ENCODE measurements at regions not wholly inside any gene's neighbourhood (a gene's known extent, or its start where the extent isn't known, plus 50 kb on each side); places are given as distances from the start of the nearest gene placed in this dataset.

DNA sequence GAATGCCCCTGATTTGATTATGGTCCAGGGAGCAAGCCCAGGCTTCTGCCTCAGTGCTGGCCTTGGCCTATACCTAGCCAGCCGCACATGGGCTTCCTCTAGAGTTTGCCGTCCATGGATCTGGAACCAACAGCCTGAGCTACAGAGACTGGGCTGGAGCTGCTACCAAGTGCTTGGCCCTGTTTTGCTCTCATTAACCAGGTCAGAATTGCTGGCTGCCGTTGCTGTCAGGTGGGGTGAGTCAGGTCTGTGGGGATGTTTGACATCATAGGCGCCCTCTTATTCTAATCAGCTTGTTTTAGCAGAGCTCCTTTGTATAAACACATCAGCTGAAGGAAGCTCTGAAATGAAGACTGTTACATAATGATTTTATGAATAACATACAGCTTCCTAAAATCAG, 83.1 kb upstream of the PHACTR2 start:
- DNase-seq (ENCODE audit: low spot score): no peak

DNA sequence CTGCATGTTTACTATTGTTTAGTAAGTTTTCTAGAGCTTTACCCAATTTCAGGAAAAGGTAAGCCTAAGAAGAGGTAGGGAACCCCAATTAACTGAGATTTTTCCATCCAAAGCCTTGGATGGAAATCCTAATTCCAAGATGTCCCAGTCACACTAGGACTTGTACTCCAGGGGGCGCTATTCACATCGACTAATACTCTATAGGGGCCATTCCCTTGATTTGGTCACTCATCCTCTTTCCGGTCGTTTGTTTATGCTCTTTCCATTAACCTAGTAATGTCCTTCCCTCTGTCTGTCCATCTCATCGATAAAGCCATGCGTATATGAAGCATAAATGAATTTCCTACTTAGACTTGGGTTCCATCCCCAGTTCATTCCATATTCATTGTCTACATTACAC, 80.8 kb upstream of the FUCA2 start:
- DNase-seq (ENCODE audit: low spot score): peak; percentile 53

DNA sequence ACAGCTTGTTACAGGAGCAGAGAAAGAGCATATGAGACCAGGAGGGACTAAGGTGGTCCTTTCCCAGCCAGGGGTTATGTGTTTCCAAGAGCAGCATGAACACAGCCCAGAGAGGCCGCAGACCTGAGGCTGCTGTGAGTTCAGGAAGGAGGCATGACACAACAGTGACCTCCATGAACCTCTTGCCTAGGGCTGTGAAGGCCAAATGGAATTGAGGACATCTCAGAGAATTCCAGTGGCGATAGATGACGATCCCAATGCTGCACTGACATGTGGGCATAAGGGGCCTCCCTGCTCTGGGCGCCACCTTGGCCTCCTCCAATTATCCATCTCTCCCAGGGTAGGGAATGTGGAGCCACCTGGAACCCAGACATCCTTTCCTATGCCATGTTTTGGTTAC, 79.9 kb upstream of the FUCA2 start:
- no peak for DNase-seq (ENCODE audit: low spot score)

DNA sequence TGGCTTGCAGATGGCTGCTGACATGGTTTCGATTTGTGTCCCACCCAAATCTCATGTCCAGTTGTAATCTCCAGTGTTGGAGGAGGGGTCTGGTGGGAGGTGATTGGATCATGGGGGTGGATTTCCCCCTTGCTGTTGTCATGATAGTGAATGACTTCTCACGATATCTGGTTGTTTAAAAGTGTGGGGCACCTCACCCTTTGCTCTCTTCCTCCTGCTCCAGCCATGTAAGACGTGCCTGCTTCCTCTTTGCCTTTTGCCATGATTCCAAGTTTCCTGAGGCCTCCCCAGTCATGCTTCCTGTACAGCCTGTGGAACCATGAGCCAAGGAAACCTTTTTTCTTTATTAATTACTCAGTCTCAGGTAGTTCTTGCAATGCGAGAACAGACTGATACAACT, 77.6 kb upstream of the FUCA2 start:
- DNase-seq (ENCODE audit: low spot score): no peak

DNA sequence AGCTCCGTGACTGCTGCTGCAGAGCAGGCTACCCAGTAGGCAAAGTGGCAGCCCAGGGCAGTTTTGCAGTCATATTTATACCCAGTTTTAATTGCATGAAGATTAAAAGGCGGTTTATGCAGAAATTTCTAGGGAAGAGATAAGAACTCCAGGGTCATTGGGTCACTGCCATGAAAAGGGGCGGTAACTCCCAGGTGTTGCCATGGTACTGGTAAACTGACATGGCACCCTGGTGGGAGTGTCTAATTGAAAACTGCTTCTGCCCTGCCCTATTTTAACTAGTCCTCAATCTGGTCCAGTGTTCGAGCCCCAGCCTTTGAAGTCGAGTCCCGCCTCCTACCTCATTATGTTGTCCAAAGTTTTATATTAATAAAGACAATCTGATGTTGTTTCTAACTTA, 75.0 kb upstream of the FUCA2 start:
- DNase-seq (ENCODE audit: low spot score): no peak

DNA sequence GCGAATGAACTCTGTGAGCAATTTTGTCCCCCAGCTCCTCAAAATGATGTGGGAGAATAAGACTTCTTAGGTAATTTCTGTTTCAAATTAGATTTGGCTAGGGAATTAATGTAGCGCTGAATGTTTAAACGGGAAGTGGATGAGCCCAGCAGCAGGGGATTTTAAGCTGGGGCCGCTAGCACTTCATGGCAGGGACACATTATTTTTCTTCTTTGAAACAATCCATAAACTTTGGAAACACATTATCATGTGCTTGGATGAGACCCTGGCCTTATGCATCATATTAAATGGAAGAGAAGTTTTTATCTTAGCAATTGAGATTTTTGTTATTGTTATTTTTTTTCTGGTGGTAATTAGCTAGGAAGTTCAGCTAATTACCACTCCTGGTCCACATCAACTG, 74.2 kb upstream of the FUCA2 start:
- no peak for DNase-seq (ENCODE audit: low spot score)

DNA sequence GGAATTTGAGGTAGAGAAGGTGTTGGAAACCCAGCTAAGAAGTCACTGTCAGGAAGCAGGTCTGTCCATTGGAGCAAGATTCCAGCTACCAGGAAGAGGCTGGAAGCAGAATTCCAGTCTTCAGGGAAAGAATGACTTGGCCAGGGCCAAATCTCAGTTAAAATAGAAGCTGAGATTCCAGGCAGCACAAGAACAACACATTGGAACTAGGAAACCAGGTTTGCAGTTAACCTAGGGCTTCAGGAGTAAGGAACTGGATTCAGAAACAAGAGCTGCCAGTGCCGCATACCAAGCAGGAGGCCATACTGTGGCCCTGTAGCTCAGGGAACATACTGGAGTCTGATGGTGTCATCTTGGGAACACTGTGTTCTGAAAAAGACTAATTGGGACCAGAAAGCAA, 73.7 kb upstream of the FUCA2 start:
- no peak for DNase-seq (ENCODE audit: low spot score)

DNA sequence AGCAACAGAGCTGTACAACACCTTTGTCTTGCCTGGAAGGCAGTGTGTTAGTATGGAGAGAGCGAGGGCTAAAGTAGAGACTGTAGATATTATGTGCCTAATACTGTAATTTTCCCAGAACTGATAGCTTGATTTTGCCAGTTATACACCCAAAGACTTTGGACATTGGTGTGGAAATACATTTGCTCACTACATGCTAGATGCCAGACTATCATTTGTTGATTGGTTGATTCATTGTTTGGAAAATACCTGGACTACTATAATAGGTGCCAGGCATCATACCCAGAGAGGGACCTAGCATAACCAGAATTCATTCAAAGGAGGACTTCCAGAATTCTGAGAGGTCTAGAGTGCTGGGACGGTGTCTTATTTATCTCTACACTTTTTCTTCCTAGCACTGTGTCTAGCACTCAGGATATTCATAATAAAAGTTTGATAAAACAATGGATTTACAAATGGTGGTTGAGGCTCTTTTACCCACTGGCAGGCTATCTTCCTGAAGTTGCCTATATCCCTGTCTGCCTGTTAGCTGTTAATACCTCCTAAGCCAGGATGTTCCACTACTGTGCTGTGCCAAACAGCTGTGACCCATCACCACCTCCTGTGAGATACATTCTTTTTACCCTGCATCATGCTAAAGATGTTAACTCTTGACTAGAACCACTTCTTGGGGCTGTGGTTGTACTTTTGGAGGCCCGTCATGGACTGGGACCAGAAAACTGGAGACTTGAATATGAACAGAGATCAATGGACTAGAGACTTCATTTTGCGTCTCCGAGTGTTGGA, 72.2 kb upstream of the FUCA2 start:
- no peak for DNase-seq (ENCODE audit: low spot score)

DNA sequence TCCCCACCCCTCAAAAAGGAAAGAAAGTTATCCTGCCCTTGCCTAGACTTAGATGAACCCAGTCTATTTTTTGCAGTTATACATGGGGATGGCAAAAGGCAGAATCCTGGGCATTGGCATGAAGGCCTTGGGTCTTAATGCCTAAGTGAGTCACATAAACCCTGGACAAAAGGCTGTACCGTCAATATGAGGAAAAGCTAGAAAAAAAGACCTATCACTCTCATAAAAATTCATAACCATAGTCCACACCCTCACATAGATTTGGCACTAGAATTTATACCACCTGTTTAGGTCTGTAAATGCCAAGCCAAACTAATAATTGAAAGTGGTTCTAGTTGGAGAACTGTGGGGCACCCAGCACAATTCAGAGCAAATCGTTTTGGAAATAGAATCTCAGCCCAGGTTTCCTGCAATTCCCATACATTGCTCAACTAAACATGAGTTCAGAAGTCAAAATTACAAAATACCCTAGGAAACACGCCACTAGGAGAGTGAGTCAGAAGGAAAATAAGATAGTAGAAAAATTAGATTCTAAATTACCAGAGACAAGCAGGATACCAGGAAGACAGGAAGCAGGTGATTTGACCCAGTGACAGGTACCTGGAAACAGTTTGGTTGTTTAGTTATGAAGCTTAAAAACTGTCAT, 70.4 kb upstream of the FUCA2 start:
- no peak for DNase-seq (ENCODE audit: low spot score)

DNA sequence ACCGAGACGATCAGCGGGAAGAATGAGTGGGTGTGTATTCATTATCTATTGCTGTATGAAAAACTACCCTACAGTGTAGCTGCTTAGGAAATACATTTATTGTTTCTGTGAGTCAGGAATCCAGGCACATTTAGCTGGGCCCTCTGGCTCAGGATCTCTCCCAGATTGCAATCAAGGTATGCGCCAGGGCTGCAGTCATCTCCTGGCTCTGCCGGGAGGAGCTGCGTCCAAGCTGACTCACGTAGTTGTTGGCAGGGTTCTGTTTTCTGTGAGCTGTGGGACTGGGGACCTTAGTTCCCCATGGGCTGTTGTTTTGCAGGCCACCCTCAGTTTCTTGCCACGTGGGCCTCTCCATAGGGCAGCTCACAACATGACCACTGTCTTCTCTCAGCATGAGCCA, 68.2 kb upstream of the FUCA2 start:
- DNase-seq (ENCODE audit: low spot score): no peak

DNA sequence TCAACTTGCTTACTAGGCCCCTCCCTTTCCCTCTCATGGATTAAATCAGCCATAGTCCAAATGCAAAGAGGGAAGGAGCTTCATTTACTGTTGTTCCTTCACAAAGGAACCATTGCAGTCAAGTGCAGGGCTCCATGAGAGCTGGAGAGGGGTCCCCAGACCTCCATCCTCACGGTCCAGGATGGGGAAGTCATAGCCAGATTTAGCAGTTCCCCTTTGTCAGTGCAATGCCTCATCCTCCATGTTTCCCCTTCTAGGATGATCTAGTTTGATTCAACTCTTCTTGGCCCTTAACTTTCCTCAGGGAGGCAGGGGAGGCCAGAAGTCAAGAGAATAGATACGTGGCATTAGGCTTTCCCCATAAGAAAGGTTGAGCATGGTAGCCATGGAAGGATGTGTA, 66.5 kb upstream of the FUCA2 start:
- no peak for DNase-seq (ENCODE audit: low spot score)

DNA sequence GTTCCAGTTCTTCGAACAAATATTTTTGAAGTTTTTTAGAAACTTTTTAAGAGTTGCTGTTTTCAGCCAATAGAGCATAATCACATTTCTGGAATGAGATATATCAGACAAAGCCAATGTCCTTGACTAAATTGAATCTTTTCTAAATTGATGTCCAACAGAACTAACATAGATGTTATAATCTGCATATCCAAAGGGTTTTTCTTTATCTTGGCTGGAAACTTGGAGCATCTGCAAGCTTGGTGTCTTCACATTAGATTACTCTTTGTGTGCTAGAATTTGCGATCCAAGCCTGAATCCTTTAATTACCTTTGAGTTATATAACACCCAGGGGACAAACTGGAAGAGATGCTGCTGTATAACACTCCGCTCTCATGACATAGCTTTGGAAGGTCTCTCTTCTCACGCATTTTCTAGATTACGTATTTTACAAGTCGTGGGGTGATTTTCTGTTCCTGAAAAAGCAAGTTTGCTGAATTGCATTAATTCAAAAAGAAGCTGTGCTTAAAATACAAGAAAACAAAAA, 64.4 kb upstream of the FUCA2 start:
- DNase-seq (ENCODE audit: low spot score): no peak

DNA sequence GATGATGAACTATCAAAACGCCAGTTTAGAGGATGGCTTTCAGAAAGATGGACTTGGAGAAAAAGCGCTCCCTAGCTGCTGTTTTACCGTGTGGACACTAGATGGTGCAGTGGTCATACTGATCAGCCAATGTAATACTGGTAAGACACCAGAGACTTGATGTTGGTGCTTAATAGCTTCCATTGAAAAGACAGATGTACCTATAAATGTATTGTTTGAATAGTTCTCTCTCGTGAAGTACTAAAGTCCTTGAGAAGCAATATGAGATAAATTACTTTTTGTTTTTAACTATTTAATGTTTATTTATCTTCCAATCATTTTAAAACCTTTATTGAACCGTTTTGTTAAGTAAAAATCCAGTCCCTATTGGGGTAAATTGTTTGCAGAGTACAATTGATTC, 63.9 kb upstream of the FUCA2 start:
- peak; percentile 90 for DNase-seq (ENCODE audit: low spot score)

DNA sequence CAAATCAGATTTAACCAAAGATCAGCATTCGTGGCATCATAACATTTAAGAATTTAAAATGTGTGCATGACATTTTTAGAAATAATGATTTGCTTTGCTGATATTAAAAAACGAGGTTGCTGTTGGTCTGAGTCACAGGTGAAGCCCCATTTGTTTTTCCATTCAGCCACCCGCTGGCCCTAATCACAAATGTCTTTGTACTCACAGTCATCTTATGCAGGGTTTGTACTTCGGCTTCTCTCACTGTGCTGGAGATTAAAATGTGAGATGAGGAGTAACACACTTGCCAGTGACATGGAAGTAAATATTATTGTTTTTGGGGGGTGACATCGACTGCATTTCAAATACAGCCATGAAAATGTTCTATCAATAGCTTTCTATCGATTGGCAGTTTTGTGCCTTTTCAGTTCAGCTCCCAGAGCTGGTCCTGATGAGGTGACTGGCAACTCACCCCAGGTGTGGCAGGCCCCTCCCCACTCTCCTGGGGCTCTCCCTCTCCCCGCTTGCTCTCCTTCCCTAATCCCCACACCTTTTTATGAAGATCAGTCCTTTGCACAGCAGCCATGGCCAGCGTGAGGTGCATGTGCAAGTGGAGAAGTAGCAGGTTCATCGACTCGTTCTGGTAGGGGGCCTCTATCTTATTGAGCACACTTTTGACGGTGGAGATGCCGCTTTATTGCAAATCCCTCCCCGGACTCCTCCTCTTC, 58.8 kb upstream of the FUCA2 start:
- DNase-seq (ENCODE audit: low spot score): no peak

DNA sequence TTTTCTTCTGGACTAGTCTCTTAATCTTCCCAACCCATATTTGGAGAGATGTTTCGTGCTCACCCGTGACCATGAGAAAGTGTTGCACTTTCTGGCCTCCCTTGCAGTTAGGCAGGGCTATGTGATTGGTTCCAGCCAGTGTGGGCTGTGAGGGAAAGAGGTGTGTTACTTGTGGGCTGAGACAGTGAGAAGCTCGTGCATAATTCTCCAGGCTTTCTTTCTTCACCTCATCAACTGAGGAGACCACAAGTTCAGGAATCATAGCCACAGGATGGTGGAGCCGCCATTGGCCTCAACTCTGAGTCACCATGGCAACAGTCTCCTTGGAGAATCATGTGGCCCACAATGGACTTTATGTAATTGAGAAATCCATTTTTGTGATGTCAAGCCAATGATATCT, 57.5 kb upstream of the FUCA2 start:
- no peak for DNase-seq (ENCODE audit: low spot score)

DNA sequence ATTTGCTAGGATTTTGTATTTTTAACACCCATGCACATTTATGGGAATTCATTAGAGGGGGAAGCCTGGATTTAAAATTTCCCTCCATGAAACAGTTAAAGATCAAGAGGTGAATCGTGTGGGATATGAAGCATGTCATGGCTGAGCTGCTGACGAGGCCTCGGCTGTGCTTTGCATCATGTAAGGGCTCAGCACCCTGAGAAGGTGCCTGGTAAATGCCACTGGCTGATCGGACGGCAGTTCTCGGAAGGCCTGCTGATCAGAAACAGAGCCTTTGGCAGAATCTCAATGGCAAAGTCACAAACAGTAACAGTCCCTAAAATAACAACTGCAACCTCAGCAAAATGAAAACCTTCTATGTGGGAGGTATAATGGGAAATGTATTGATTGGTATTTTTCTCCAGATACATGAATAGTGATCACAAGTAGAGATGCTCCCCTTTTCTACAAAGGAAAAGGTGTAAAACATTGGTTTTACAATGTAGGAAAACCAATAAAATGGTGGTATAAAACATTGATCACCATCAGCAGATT, 53.0 kb upstream of the FUCA2 start:
- no peak for DNase-seq (ENCODE audit: low spot score)

DNA sequence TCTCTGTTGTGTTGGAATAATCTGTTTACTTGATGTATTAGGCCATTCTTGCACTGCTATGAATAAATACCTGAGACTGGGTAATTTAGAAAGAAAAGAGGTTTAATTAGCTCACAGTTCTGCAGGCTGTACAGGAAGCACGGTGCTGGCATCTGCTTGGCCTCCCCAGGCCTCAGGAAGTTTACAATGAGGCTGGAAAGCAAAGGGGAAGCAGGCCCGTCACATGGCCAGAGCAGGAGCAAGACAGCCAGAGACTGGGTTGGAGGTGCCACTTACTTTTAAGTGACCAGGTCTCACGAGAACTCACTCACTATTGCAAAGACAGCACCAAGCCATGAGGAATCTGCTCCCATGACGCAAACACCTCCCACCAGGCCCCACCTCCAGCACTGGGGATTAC, 50.6 kb upstream of the FUCA2 start:
- no peak for DNase-seq (ENCODE audit: low spot score)
